SU-DHL-6 (cell line): ENCODE measurements at regions not wholly inside any gene's neighbourhood (a gene's known extent, or its start where the extent isn't known, plus 50 kb on each side); places are given as distances from the start of the nearest gene placed in this dataset.

ENCODE experiments used
- H2AFZ ChIP-seq: fragments of 200-600 bp; sonication (generic); 2 replicates; pipeline ENCODE4 v1.6.1; 2014; ENCODE audit warnings: low read depth, mild to moderate bottlenecking, moderate library complexity, mixed read lengths, antibody characterized with exemption, low read length; ENCODE audit not compliant: severe bottlenecking
- H3F3A ChIP-seq: fragments of 200-600 bp; shearing (Covaris generic); 2 replicates; pipeline ENCODE4 v1.6.0; 2016; ENCODE audit warnings: antibody characterized with exemption, mild to moderate bottlenecking; ENCODE audit not compliant: insufficient read depth
- H3K27ac ChIP-seq: fragments of 200-600 bp; sonication (generic); 2 replicates; pipeline ENCODE4 v1.5.1; 2016; ENCODE audit warnings: low read depth, mild to moderate bottlenecking, low read length, moderate library complexity, mixed read lengths
- H3K27me3 ChIP-seq: fragments of 200-600 bp; sonication (generic), shearing (Covaris generic); 2 replicates; pipeline ENCODE4 v1.6.0; 2014; ENCODE audit warnings: mild to moderate bottlenecking, low read length
- H3K36me3 ChIP-seq: fragments of 200-600 bp; sonication (generic); 2 replicates; pipeline ENCODE4 v1.6.1; 2014; ENCODE audit warnings: mild to moderate bottlenecking, low read length, mixed read lengths
- H3K4me2 ChIP-seq: fragments of 300-600, 200-600 bp; shearing (Covaris generic), sonication (generic); 2 replicates; pipeline ENCODE4 v1.6.0; 2014; ENCODE audit warnings: low read length, low read depth, mild to moderate bottlenecking; ENCODE audit not compliant: poor library complexity, severe bottlenecking
- H3K4me3 ChIP-seq: fragments of 200-600 bp; sonication (generic); 2 replicates; pipeline ENCODE4 v1.5.1; 2014; ENCODE audit warnings: antibody characterized with exemption, low read length, mild to moderate bottlenecking, mixed read lengths; ENCODE audit not compliant: insufficient read depth, poor library complexity, severe bottlenecking
- H3K79me2 ChIP-seq: fragments of 200-600 bp; sonication (generic); 2 replicates; pipeline ENCODE4 v1.6.1; 2014; ENCODE audit warnings: mild to moderate bottlenecking, low read length, moderate library complexity; ENCODE audit not compliant: insufficient read depth
- H3K9ac ChIP-seq: fragments of 200-600 bp; sonication (generic); 2 replicates; pipeline ENCODE4 v1.7.0; 2014; ENCODE audit warnings: mild to moderate bottlenecking, low read length
- H3K9me2 ChIP-seq: fragments of 200-600 bp; sonication (generic); replicated peaks from 2 replicates; pipeline ENCODE4 v1.6.1; 2014; ENCODE audit warnings: low read length; ENCODE audit not compliant: insufficient read depth
- H3K9me3 ChIP-seq: fragments of 200-600 bp; sonication (generic); 2 replicates; pipeline ENCODE4 v1.6.1; 2014; ENCODE audit warnings: low read length, mixed read lengths; ENCODE audit not compliant: insufficient read depth
- H4K20me1 ChIP-seq: fragments of 200-600 bp; sonication (generic); 2 replicates; pipeline ENCODE4 v1.6.1; 2014; ENCODE audit warnings: low read depth, mild to moderate bottlenecking, antibody characterized with exemption, low read length, moderate library complexity, mixed read lengths
- EZH2phosphoT487 ChIP-seq: fragments of 200-600 bp; sonication (generic), shearing (Covaris generic); conservative IDR thresholded peaks from 2 replicates; pipeline ENCODE4 v1.6.1; 2018; ENCODE audit warnings: mild to moderate bottlenecking, antibody characterized with exemption, low read length, moderate library complexity, mixed read lengths
- TF ChIP-seq, protein P1 (sequence below): fragments of 200-600 bp; sonication (generic); IDR thresholded peaks from one replicate; pipeline ENCODE4 v1.5.1; 2017; ENCODE audit warnings: antibody characterized with exemption, mild to moderate bottlenecking, low read length, moderate library complexity; ENCODE audit not compliant: insufficient read depth, poor library complexity, severe bottlenecking

DNA sequence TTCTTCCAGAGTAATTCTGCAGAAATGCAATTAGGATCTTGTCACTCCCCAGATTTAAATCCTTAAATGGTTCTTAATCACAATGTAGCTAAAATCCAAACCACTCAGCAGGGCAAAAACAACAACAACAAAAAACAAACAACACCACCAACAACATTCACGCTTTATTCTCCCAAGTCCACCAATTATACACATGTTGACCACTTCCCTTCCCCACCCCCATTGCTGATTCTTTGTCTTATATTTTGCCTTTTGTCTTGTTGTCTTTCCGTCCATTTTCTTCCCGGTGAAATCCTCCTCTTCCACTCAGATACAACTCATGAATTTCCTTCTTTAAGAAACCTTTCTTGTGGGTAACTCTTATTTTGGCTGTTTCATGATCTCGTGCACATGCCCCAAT is 902.8 kb downstream of the EPHA4 start:
- H3K79me2 ChIP-seq = no peaks in the 10 kb centered on the region
- no peak overlapping the region for H3K4me3 ChIP-seq
- H3K36me3 ChIP-seq = no peaks in the 10 kb centered on the region
- H3K9me3 ChIP-seq = no peaks in the 10 kb centered on the region
- H3K9me2 ChIP-seq = no peaks in the 10 kb centered on the region
- H3K27me3 ChIP-seq = no peaks in the 10 kb centered on the region
- no peak overlapping the region for H3K27ac ChIP-seq
- no peak overlapping the region for H3K9ac ChIP-seq
- no peaks in the 10 kb centered on the region for H3F3A ChIP-seq
- no peaks in the 10 kb centered on the region for H4K20me1 ChIP-seq
- TF ChIP-seq, protein P1, sequence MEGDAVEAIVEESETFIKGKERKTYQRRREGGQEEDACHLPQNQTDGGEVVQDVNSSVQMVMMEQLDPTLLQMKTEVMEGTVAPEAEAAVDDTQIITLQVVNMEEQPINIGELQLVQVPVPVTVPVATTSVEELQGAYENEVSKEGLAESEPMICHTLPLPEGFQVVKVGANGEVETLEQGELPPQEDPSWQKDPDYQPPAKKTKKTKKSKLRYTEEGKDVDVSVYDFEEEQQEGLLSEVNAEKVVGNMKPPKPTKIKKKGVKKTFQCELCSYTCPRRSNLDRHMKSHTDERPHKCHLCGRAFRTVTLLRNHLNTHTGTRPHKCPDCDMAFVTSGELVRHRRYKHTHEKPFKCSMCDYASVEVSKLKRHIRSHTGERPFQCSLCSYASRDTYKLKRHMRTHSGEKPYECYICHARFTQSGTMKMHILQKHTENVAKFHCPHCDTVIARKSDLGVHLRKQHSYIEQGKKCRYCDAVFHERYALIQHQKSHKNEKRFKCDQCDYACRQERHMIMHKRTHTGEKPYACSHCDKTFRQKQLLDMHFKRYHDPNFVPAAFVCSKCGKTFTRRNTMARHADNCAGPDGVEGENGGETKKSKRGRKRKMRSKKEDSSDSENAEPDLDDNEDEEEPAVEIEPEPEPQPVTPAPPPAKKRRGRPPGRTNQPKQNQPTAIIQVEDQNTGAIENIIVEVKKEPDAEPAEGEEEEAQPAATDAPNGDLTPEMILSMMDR = no peak
- no peak for TF ChIP-seq EZH2phosphoT487
- no peak overlapping the region for H3K4me2 ChIP-seq
- H2AFZ ChIP-seq = no peak overlapping the region

DNA sequence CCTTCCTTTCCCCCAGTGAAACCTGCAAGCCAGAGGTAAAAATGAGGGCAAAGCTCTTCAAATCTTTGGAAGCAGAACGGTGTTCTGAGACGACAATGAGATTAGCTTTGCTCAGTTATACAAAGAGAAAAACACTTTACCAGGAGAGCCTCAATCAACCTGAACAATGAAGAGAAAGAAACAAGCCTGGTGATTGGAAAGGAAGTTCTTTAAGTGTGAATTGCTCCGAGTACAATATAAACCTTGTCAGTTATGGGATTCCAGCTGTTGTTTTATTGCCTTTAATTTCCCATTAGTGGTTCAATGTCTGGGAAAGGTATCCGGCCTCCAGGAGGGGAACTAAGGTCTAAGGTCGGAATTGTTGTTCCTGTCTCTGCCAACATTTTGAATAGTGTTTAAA is 901.6 kb downstream of the EPHA4 start:
- Histone ChIP-seq H3K9ac (no peak overlapping the region), H3F3A (no peaks in the 10 kb centered on the region), H3K36me3 (no peaks in the 10 kb centered on the region), H3K4me3 (no peak overlapping the region), H3K27me3 (no peaks in the 10 kb centered on the region), H3K79me2 (no peaks in the 10 kb centered on the region), H2AFZ (no peak overlapping the region), H3K4me2 (no peak overlapping the region), H3K9me2 (no peaks in the 10 kb centered on the region), H3K9me3 (no peaks in the 10 kb centered on the region), H4K20me1 (no peaks in the 10 kb centered on the region), H3K27ac (no peak overlapping the region)
- TF ChIP-seq, protein P1 = no peak
- no peak for TF ChIP-seq EZH2phosphoT487

DNA sequence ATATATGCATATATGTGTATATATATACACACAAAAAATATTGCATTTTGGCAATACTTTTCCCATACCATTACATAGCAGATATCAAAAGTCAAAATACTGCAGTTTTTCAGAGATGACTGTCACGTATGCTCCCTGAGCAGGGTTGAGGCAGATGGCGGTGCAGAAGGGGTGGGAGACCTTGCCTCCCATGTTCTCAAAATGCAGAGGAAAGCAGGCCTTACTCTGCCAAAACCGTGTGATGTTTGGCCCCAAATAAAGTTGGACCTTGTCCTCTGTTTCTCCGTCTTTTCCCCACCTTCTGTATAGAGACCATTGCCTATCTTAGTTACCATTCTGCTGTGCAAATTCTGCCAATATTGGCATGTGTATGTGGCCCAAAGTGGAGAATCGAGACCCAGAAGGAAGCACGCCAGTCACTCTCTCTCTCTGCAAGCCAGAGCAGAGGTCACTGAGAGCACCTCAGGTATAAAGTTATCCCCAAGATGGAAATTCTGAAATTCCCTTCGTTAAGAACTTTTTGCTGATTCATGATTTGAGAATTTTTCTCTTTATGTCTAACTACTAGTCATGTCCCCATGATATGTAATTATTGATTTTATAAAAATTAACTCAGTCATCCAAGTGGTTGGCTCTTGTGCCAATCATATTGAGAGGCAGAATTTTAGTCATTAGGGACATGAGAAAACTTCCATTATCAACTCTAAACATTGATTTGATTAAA is 898.8 kb downstream of the EPHA4 start:
- TF ChIP-seq EZH2phosphoT487 = no peak
- TF ChIP-seq, protein P1 = no peak
- Histone ChIP-seq H3K9ac (no peak overlapping the region), H3K27ac (no peak overlapping the region), H3K4me2 (no peak overlapping the region), H2AFZ (no peak overlapping the region), H3K36me3 (no peaks in the 10 kb centered on the region), H3F3A (no peaks in the 10 kb centered on the region), H3K9me3 (no peaks in the 10 kb centered on the region), H4K20me1 (no peaks in the 10 kb centered on the region), H3K27me3 (no peaks in the 10 kb centered on the region), H3K79me2 (no peaks in the 10 kb centered on the region), H3K9me2 (no peaks in the 10 kb centered on the region), H3K4me3 (no peak overlapping the region)
